Esophagus muscularis mucosa (tissue), 3 donors: ENCODE measurements at regions not wholly inside any gene's neighbourhood (a gene's known extent, or its start where the extent isn't known, plus 50 kb on each side); places are given as distances from the start of the nearest gene placed in this dataset.

Experiments used
- CTCF ChIP-seq, 3 experiments: fragments of 200-600 bp in 2 of 3; fragments of 450-650 bp in 1 of 3; sonication (generic) in 2 of 3; IDR thresholded peaks; one replicate each; pipeline ENCODE4 v1.5.1; 2017 to 2019; ENCODE audit warnings: antibody characterized with exemption in 3 of 3, mild to moderate bottlenecking in 2 of 3, moderate library complexity in 1 of 3
- POLR2AphosphoS5 ChIP-seq, 2 donors: sonication (generic); formaldehyde crosslinking; IDR thresholded peaks; one replicate each; pipeline ENCODE4 v1.6.1; 2017; ENCODE audit warnings: antibody characterized with exemption in 2 of 2

- TF ChIP-seq CTCF (IDR thresholded peaks at IDR 0.05) (no peak), POLR2AphosphoS5 (IDR thresholded peaks at IDR 0.05) (no peak)
These were observed 897.3 kb upstream of the DDX18 start for GRCh38 chr2:116917196-116917595.
